Lower leg skin (tissue), 3 donors: ENCODE measurements at regions not wholly inside any gene's neighbourhood (a gene's known extent, or its start where the extent isn't known, plus 50 kb on each side); places are given as distances from the start of the nearest gene placed in this dataset.

Experiments
- POLR2A ChIP-seq, 2 donors: fragments of 450-650 bp; IDR thresholded peaks; one replicate each; pipeline ENCODE4 v1.6.1; 2016 to 2017; ENCODE audit warnings: antibody characterized with exemption in 2 of 2, mild to moderate bottlenecking in 1 of 2, moderate library complexity in 1 of 2
- TF ChIP-seq, protein P1 (sequence below), 3 donors: fragments of 450-650 bp; IDR thresholded peaks; one replicate each; pipeline ENCODE4 v1.5.1; 2016; ENCODE audit warnings: antibody characterized with exemption in 3 of 3, mild to moderate bottlenecking in 3 of 3, moderate library complexity in 2 of 3

DNA sequence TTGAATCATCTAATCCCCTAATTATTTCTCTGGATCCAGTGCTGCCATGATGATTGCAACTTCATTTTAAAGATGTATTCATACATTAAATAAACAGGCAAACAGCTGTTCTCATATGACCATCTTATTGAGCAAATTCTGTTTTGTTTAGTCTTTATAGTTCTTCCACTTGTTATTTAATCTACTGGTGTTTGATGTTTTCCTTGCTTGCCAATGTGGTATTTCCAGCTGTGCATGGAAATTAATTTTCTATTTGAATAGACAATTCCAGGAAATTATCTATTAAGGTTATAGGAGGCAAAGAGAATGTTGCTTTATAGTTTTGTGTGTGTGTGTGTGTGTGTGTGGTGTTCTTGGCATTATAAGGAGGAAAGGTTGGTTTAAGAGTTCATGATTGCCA, 167.0 kb upstream of the PRPS1L1 start:
- TF ChIP-seq POLR2A (IDR thresholded peaks at IDR 0.05): no peak
- TF ChIP-seq, protein P1, sequence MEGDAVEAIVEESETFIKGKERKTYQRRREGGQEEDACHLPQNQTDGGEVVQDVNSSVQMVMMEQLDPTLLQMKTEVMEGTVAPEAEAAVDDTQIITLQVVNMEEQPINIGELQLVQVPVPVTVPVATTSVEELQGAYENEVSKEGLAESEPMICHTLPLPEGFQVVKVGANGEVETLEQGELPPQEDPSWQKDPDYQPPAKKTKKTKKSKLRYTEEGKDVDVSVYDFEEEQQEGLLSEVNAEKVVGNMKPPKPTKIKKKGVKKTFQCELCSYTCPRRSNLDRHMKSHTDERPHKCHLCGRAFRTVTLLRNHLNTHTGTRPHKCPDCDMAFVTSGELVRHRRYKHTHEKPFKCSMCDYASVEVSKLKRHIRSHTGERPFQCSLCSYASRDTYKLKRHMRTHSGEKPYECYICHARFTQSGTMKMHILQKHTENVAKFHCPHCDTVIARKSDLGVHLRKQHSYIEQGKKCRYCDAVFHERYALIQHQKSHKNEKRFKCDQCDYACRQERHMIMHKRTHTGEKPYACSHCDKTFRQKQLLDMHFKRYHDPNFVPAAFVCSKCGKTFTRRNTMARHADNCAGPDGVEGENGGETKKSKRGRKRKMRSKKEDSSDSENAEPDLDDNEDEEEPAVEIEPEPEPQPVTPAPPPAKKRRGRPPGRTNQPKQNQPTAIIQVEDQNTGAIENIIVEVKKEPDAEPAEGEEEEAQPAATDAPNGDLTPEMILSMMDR (IDR thresholded peaks at IDR 0.05): no peak
